CD4-positive, CD25-positive, alpha-beta regulatory T cell (primary cell): ENCODE measurements at regions not wholly inside any gene's neighbourhood (a gene's known extent, or its start where the extent isn't known, plus 50 kb on each side); places are given as distances from the start of the nearest gene placed in this dataset.

ENCODE experiments used
- ATAC-seq, 2 donors: fragments of 150-1000 bp; cut with Tn5 transposase; one replicate each; pipeline ENCODE4 v1.10.0; 2021; ENCODE audit warnings: low read depth in 2 of 2, moderate number of reproducible peaks in 2 of 2, moderate library complexity in 1 of 2
- DNase-seq, 3 donors: peaks; one replicate each; pipeline versions ENCODE4 v3.0.0 to v3.0.0-alpha.2; 2012 to 2022; ENCODE audit warnings: mixed read lengths in 1 of 3
- H3K27ac ChIP-seq: one replicate; pipeline ENCODE4 v1.7.0; 2013; ENCODE audit warnings: mild to moderate bottlenecking, low read length; ENCODE audit not compliant: insufficient read depth, poor library complexity, severe bottlenecking
- H3K27me3 ChIP-seq: one replicate; pipeline ENCODE4 v1.7.0; 2013; ENCODE audit warnings: low read length; ENCODE audit not compliant: control insufficient read depth, insufficient read depth
- H3K36me3 ChIP-seq: one replicate; pipeline ENCODE4 v1.7.0; 2013; ENCODE audit warnings: mild to moderate bottlenecking, low read length, moderate library complexity; ENCODE audit not compliant: control insufficient read depth, insufficient read depth
- H3K4me1 ChIP-seq: 2 replicates; pipeline ENCODE4 v1.7.0; 2013; ENCODE audit warnings: mild to moderate bottlenecking, low read length; ENCODE audit not compliant: insufficient read depth, control insufficient read depth, poor library complexity, severe bottlenecking
- H3K4me3 ChIP-seq: one replicate; pipeline ENCODE4 v1.7.0; 2013; ENCODE audit warnings: low read depth, mild to moderate bottlenecking, low read length, moderate library complexity
- H3K9me3 ChIP-seq, 2 experiments: 1 replicate in 1 of 2; 2 replicates in 1 of 2; pipeline ENCODE4 v1.7.0; 2013; ENCODE audit warnings: low read length in 2 of 2, mild to moderate bottlenecking in 1 of 2, moderate library complexity in 1 of 2; ENCODE audit not compliant: control insufficient read depth in 2 of 2
- H3K27ac Mint-ChIP-seq, 3 donors: one replicate each; pipeline ENCODE4 v1.8.0; 2020 to 2022; ENCODE audit warnings: mild to moderate bottlenecking in 3 of 3, mixed read lengths in 3 of 3, moderate library complexity in 2 of 3
- H3K27me3 Mint-ChIP-seq: one replicate; pipeline ENCODE4 v1.8.0; 2022; ENCODE audit warnings: mild to moderate bottlenecking, mixed read lengths
- H3K36me3 Mint-ChIP-seq: one replicate; pipeline ENCODE4 v1.8.0; 2020; ENCODE audit warnings: mixed read lengths
- H3K4me1 Mint-ChIP-seq, 4 donors: one replicate each; pipeline ENCODE4 v1.8.0; 2020 to 2022; ENCODE audit warnings: mixed read lengths in 4 of 4, mild to moderate bottlenecking in 1 of 4
- H3K4me3 Mint-ChIP-seq, 4 donors: one replicate each; pipeline ENCODE4 v1.8.0; 2020 to 2022; ENCODE audit warnings: mild to moderate bottlenecking in 4 of 4, mixed read lengths in 4 of 4, moderate library complexity in 3 of 4
- H3K9me3 Mint-ChIP-seq, 7 donors: one replicate each; pipeline ENCODE4 v1.8.0; 2020 to 2022; ENCODE audit warnings: mixed read lengths in 7 of 7, mild to moderate bottlenecking in 3 of 7, moderate library complexity in 2 of 7

- ATAC-seq (no peak), DNase-seq (no peak)
- Histone ChIP-seq H3K4me1 (no peaks in the 10 kb centered on the region), H3K27ac (no peak overlapping the region), H3K4me3 (no peak overlapping the region), H3K27me3 (no peaks in the 10 kb centered on the region), H3K9me3 (no peaks in the 10 kb centered on the region), H3K36me3 (no peaks in the 10 kb centered on the region)
- H3K4me3 Mint-ChIP-seq = no peak overlapping the region
- H3K36me3 Mint-ChIP-seq = no peaks in the 10 kb centered on the region
- peaks cover 4% of the 10 kb centered on the region for H3K27me3 Mint-ChIP-seq
- no peak overlapping the region for H3K27ac Mint-ChIP-seq
- H3K9me3 Mint-ChIP-seq = peaks cover 0 to 2% (median 0%) of the 10 kb centered on the region in 7 donors
- H3K4me1 Mint-ChIP-seq = no peaks in the 10 kb centered on the region
These were observed 53.9 kb downstream of the FOXL1 start for GRCh38 chr16:86632206-86632605.

- H3K9me3 Mint-ChIP-seq = peaks cover 0 to 2% (median 0%) of the 10 kb centered on the region in 7 donors
- H3K27me3 Mint-ChIP-seq = peaks cover 4% of the 10 kb centered on the region
- no peaks in the 10 kb centered on the region for H3K36me3 ChIP-seq
- no peak overlapping the region for H3K27ac ChIP-seq
- ATAC-seq = no peak
- no peak overlapping the region for H3K4me3 ChIP-seq
- no peaks in the 10 kb centered on the region for H3K4me1 Mint-ChIP-seq
- DNase-seq = no peak
- H3K27ac Mint-ChIP-seq = no peak overlapping the region
- H3K36me3 Mint-ChIP-seq = no peaks in the 10 kb centered on the region
- H3K4me1 ChIP-seq = no peaks in the 10 kb centered on the region
- no peak overlapping the region for H3K4me3 Mint-ChIP-seq
- no peaks in the 10 kb centered on the region for H3K27me3 ChIP-seq
- H3K9me3 ChIP-seq = no peaks in the 10 kb centered on the region
These were observed 54.6 kb downstream of the FOXL1 start for GRCh38 chr16:86632944-86633343.

- Histone ChIP-seq H3K4me1 (no peaks in the 10 kb centered on the region), H3K9me3 (no peaks in the 10 kb centered on the region), H3K36me3 (no peaks in the 10 kb centered on the region), H3K27ac (no peak overlapping the region), H3K4me3 (no peak overlapping the region), H3K27me3 (no peaks in the 10 kb centered on the region)
- no peaks in the 10 kb centered on the region for H3K4me1 Mint-ChIP-seq
- H3K9me3 Mint-ChIP-seq = peaks cover 0 to 2% (median 0%) of the 10 kb centered on the region in 7 donors
- no peak overlapping the region for H3K4me3 Mint-ChIP-seq
- H3K27ac Mint-ChIP-seq = no peak overlapping the region
- DNase-seq (no peak), ATAC-seq (no peak)
- no peaks in the 10 kb centered on the region for H3K36me3 Mint-ChIP-seq
- peaks cover 4% of the 10 kb centered on the region for H3K27me3 Mint-ChIP-seq
These were observed 55.9 kb downstream of the FOXL1 start for GRCh38 chr16:86634292-86634691.

GRCh38 chr16:86635176-86635876 lies 57.0 kb downstream of the FOXL1 start:
- Mint-ChIP-seq H3K36me3 (no peaks in the 10 kb centered on the region), H3K4me3 (no peak overlapping the region), H3K27ac (no peak overlapping the region), H3K4me1 (no peaks in the 10 kb centered on the region), H3K27me3 (peaks cover 7% of the 10 kb centered on the region), H3K9me3 (peaks cover 0 to 3% (median 0%) of the 10 kb centered on the region in 7 donors)
- Histone ChIP-seq H3K9me3 (no peaks in the 10 kb centered on the region), H3K4me1 (no peaks in the 10 kb centered on the region), H3K36me3 (no peaks in the 10 kb centered on the region), H3K4me3 (no peak overlapping the region), H3K27ac (no peak overlapping the region), H3K27me3 (no peaks in the 10 kb centered on the region)
- DNase-seq (no peak), ATAC-seq (no peak)

- Mint-ChIP-seq H3K4me3 (no peak overlapping the region), H3K9me3 (peaks cover 0 to 3% (median 0%) of the 10 kb centered on the region in 7 donors), H3K27ac (no peak overlapping the region), H3K27me3 (peaks cover 4% of the 10 kb centered on the region), H3K4me1 (no peaks in the 10 kb centered on the region), H3K36me3 (no peaks in the 10 kb centered on the region)
- Histone ChIP-seq H3K27me3 (no peaks in the 10 kb centered on the region), H3K36me3 (no peaks in the 10 kb centered on the region), H3K27ac (no peak overlapping the region), H3K9me3 (no peaks in the 10 kb centered on the region), H3K4me3 (no peak overlapping the region), H3K4me1 (no peaks in the 10 kb centered on the region)
- ATAC-seq (no peak), DNase-seq (no peak)
These were observed 57.6 kb downstream of the FOXL1 start for GRCh38 chr16:86635926-86636325.

- no peak overlapping the region for H3K4me3 ChIP-seq
- no peaks in the 10 kb centered on the region for H3K4me1 Mint-ChIP-seq
- no peak overlapping the region for H3K27ac ChIP-seq
- no peaks in the 10 kb centered on the region for H3K4me1 ChIP-seq
- no peak overlapping the region for H3K4me3 Mint-ChIP-seq
- no peaks in the 10 kb centered on the region for H3K36me3 ChIP-seq
- DNase-seq = no peak
- H3K27me3 ChIP-seq = no peaks in the 10 kb centered on the region
- H3K27me3 Mint-ChIP-seq = peaks cover 4% of the 10 kb centered on the region
- H3K9me3 Mint-ChIP-seq = peaks cover 0 to 3% (median 0%) of the 10 kb centered on the region in 7 donors
- H3K27ac Mint-ChIP-seq = no peak overlapping the region
- ATAC-seq = no peak
- no peaks in the 10 kb centered on the region for H3K36me3 Mint-ChIP-seq
- H3K9me3 ChIP-seq = no peaks in the 10 kb centered on the region
These were observed 59.4 kb downstream of the FOXL1 start for GRCh38 chr16:86637744-86638143.

GRCh38 chr16:86638642-86639041 lies 60.3 kb downstream of the FOXL1 start:
- Histone ChIP-seq H3K27ac (no peak overlapping the region), H3K4me1 (no peaks in the 10 kb centered on the region), H3K9me3 (no peaks in the 10 kb centered on the region), H3K36me3 (no peaks in the 10 kb centered on the region), H3K4me3 (no peak overlapping the region), H3K27me3 (no peaks in the 10 kb centered on the region)
- Mint-ChIP-seq H3K27me3 (peaks cover 4% of the 10 kb centered on the region), H3K9me3 (peaks cover 0 to 5% (median 0%) of the 10 kb centered on the region in 7 donors), H3K27ac (no peak overlapping the region), H3K36me3 (no peaks in the 10 kb centered on the region), H3K4me3 (no peak overlapping the region), H3K4me1 (no peaks in the 10 kb centered on the region)
- DNase-seq (no peak), ATAC-seq (no peak)

- no peaks in the 10 kb centered on the region for H3K4me1 ChIP-seq
- peaks cover 0 to 3% (median 0%) of the 10 kb centered on the region in 7 donors for H3K9me3 Mint-ChIP-seq
- H3K27me3 ChIP-seq = no peaks in the 10 kb centered on the region
- DNase-seq = no peak
- no peak overlapping the region for H3K4me3 ChIP-seq
- no peak for ATAC-seq
- no peaks in the 10 kb centered on the region for H3K36me3 Mint-ChIP-seq
- H3K27me3 Mint-ChIP-seq = peaks cover 4% of the 10 kb centered on the region
- H3K4me1 Mint-ChIP-seq = no peaks in the 10 kb centered on the region
- no peak overlapping the region for H3K27ac Mint-ChIP-seq
- H3K4me3 Mint-ChIP-seq = no peak overlapping the region
- H3K9me3 ChIP-seq = no peaks in the 10 kb centered on the region
- no peaks in the 10 kb centered on the region for H3K36me3 ChIP-seq
- H3K27ac ChIP-seq = no peak overlapping the region
These were observed 61.0 kb downstream of the FOXL1 start for GRCh38 chr16:86639354-86639753.
